HL-60 (cell line): ENCODE measurements at regions not wholly inside any gene's neighbourhood (a gene's known extent, or its start where the extent isn't known, plus 50 kb on each side); places are given as distances from the start of the nearest gene placed in this dataset.

Source experiments
- GABPA ChIP-seq: IDR thresholded peaks from 2 replicates; pipeline ENCODE4 v1.6.1; 2012; ENCODE audit warnings: low read depth
- POLR2AphosphoS5 ChIP-seq: IDR thresholded peaks from 2 replicates; pipeline ENCODE4 v1.6.1; 2012; ENCODE audit warnings: low read depth
- SPI1 ChIP-seq: IDR thresholded peaks from 2 replicates; pipeline ENCODE4 v1.6.1; 2012; ENCODE audit warnings: low read depth, mild to moderate bottlenecking, borderline replicate concordance
- TF ChIP-seq, protein P1 (sequence below): IDR thresholded peaks from one replicate; pipeline ENCODE4 v1.5.1; 2011; ENCODE audit warnings: low read length, control low read depth, inconsistent platforms; ENCODE audit not compliant: insufficient read depth
- TF ChIP-seq, protein P2 (sequence below): IDR thresholded peaks from 2 replicates; pipeline ENCODE4 v1.6.1; 2012; ENCODE audit warnings: low read depth; ENCODE audit not compliant: insufficient replicate concordance

DNA sequence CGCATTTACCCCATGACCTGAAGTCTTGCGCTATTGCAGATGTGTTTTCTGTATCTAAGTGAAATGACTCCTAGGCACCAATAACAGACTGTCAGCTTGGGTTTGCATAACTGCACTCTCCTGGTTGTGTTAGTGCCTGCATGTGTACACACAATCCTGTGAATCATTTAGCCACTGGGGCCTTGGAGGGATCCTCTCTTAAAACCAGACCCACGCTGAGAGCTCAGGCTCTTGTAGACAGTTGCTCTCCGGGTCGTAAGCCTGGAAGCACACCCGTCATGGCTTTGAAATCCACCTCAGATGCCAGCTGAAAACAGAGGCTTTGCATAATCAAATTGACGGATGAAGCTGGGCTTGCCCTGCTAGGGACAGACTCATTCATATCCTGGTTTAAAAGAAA lies 79.2 kb upstream of the RBM19 start:
- TF ChIP-seq, protein P1, sequence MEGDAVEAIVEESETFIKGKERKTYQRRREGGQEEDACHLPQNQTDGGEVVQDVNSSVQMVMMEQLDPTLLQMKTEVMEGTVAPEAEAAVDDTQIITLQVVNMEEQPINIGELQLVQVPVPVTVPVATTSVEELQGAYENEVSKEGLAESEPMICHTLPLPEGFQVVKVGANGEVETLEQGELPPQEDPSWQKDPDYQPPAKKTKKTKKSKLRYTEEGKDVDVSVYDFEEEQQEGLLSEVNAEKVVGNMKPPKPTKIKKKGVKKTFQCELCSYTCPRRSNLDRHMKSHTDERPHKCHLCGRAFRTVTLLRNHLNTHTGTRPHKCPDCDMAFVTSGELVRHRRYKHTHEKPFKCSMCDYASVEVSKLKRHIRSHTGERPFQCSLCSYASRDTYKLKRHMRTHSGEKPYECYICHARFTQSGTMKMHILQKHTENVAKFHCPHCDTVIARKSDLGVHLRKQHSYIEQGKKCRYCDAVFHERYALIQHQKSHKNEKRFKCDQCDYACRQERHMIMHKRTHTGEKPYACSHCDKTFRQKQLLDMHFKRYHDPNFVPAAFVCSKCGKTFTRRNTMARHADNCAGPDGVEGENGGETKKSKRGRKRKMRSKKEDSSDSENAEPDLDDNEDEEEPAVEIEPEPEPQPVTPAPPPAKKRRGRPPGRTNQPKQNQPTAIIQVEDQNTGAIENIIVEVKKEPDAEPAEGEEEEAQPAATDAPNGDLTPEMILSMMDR: no peak
- no peak for TF ChIP-seq GABPA
- TF ChIP-seq, protein P2, sequence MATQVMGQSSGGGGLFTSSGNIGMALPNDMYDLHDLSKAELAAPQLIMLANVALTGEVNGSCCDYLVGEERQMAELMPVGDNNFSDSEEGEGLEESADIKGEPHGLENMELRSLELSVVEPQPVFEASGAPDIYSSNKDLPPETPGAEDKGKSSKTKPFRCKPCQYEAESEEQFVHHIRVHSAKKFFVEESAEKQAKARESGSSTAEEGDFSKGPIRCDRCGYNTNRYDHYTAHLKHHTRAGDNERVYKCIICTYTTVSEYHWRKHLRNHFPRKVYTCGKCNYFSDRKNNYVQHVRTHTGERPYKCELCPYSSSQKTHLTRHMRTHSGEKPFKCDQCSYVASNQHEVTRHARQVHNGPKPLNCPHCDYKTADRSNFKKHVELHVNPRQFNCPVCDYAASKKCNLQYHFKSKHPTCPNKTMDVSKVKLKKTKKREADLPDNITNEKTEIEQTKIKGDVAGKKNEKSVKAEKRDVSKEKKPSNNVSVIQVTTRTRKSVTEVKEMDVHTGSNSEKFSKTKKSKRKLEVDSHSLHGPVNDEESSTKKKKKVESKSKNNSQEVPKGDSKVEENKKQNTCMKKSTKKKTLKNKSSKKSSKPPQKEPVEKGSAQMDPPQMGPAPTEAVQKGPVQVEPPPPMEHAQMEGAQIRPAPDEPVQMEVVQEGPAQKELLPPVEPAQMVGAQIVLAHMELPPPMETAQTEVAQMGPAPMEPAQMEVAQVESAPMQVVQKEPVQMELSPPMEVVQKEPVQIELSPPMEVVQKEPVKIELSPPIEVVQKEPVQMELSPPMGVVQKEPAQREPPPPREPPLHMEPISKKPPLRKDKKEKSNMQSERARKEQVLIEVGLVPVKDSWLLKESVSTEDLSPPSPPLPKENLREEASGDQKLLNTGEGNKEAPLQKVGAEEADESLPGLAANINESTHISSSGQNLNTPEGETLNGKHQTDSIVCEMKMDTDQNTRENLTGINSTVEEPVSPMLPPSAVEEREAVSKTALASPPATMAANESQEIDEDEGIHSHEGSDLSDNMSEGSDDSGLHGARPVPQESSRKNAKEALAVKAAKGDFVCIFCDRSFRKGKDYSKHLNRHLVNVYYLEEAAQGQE: no peak
- TF ChIP-seq POLR2AphosphoS5: no peak
- no peak for TF ChIP-seq SPI1
